ENCODE measurements at regions not wholly inside any gene's neighbourhood (a gene's known extent, or its start where the extent isn't known, plus 50 kb on each side); places are given as distances from the start of the nearest gene placed in this dataset.

GRCh38 chr10:71072131-71072822 is 140.1 kb upstream of the UNC5B start:
- TF ChIP-seq CTCF (IDR thresholded peaks at IDR 0.05) (no peak), POLR2A (IDR thresholded peaks at IDR 0.05) (no peak)
